GM21360 (cell line): ENCODE measurements at regions not wholly inside any gene's neighbourhood (a gene's known extent, or its start where the extent isn't known, plus 50 kb on each side); places are given as distances from the start of the nearest gene placed in this dataset.

ENCODE experiments used
- ATAC-seq: cut with Tn5 transposase; IDR thresholded peaks from one replicate; pipeline ENCODE4 v1.9.1; 2021; ENCODE audit warnings: mild to moderate bottlenecking, moderate library complexity; ENCODE audit not compliant: unreplicated experiment

DNA sequence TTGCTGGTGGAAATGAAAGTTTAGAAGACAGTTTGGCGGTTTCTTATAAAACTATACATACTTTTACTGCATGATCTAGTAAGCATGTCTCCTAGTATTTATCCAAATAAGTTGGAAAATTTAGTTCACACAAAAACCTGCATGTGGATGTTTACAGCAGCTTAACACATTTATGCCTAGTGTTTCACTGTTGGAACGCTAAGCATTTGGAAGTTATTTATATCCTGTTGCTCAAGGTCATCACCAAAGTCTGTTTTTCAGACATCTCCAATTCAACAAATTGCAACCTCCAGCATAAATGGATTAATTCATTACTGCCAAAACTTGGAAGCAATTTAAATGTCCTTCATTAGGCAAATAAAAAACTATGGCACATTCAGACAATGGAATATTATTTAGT is 461.8 kb downstream of the SUCLA2 start:
- ATAC-seq = no peak

DNA sequence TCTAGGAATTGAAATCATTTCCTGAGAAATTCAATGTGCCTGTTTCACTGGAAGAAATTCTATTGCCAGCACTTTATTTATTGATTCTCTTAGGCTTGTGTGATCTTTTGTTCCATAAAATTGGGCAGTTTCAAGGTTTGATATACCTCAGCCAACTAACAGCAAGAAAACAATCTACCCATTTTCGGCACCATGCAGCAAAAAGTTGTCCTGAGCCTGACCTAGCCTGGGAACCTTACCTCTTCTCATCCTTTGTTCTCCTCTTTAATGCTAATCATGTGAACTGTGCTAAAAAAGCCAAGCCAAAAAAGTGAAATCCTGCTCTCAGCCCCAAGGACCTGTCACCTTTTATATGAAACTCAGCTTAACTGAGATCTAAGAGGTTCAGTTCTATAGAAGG is 477.3 kb downstream of the SUCLA2 start:
- no peak for ATAC-seq

- ATAC-seq = no peak
Measured at GRCh38 chr13:47521890-47522487, 479.1 kb downstream of the SUCLA2 start.

GRCh38 chr13:47519626-47520025 is 481.4 kb downstream of the SUCLA2 start:
- no peak for ATAC-seq

DNA sequence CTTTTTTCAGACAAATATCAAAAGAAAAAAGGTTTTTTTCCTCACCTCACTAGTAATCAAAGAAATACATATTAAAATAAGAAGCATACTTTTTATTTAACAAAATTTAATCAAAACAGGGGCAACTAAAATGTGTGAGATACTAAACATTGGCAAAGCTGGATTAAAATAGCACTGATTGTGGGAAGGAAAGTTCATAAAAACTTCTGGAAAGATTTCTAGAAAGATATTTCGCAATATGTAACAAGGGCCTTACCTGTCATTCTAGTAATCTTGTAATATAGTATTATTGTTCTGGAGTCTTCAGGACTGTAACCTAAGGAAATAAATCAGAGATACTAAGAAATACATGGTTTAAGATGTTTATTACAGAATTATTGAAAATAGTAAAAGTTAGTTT is 482.5 kb downstream of the SUCLA2 start:
- ATAC-seq = no peak

DNA sequence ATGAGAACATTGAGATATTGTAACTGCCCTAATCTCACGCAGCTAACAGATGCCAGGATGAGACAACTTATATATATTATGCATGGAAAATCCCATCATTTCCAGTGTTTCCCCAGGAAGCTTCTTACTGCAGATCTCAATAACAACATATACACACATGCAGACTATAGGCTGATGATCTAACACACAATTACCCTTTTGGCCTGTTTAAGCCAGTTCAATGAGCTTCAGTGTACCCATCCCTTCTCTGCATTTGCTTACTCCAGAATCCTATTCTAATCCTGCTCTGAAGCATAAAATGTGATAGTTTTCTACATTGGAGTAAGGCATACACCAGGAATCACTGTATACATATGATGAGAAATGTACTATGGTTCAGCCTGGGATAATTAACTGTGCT is 489.4 kb downstream of the SUCLA2 start:
- ATAC-seq = no peak

- ATAC-seq = no peak
Measured at GRCh38 chr13:47508527-47509228, 492.4 kb downstream of the SUCLA2 start.

DNA sequence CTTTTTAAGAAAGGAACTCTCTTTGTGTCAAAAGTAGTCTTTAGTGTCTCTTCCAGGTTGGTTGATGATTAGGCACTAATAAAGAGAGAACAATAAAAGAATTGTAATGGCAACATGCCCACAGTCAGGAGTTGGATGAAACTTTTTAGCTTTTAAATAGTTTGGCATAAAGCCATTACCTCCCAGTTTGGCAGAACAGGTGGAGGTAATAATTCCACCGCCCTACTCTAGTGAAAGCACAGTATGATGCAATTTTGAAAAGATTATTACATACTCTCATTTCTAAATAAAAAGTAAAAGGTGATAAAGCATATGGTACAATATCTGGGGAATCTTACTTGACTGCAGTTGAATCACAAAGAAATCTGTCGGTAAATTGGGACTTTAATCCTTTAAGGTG is 497.6 kb downstream of the SUCLA2 start:
- no peak for ATAC-seq

DNA sequence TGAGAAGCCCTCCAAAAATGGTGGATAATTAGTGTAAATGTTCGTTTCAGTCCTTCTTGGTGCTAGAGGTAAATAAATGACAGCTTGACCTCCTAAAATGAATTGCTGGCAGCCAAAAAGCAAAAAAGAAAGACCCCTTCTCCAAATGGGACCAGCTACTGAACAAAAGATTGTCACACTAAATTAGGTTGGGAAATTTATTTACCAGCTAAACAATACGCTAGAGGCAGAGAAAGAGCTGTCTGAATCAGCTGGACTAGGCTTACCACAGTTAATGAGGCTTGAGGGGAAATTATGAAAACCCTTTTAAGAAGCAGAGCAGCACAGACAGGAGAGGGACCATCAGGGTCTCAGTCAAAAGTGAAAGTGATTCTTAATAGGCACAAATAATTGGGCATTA is 498.9 kb downstream of the SUCLA2 start:
- no peak for ATAC-seq

- no peak for ATAC-seq
Measured at GRCh38 chr13:47499358-47500150, 501.5 kb downstream of the SUCLA2 start.

DNA sequence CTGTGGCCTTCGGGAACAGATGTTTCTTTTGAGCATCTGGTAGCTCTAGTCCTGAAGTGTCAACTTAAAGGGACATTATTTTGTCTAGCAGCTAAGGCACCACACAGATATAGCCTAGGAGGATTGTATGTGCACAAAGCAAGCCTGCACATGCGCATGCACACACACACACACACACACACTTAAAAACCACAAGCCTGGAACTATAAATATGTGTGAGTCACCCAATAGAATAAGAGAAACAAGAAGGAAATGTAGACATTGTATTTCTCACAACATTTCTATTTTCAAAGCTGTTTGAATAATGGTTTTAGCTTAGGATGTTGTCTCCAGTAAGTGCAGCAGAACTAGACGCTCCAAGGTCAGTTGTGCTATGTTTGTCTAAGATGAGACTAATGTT is 516.5 kb downstream of the SUCLA2 start:
- no peak for ATAC-seq

- ATAC-seq = no peak
Measured at GRCh38 chr13:47481536-47481935, 519.5 kb downstream of the SUCLA2 start.

DNA sequence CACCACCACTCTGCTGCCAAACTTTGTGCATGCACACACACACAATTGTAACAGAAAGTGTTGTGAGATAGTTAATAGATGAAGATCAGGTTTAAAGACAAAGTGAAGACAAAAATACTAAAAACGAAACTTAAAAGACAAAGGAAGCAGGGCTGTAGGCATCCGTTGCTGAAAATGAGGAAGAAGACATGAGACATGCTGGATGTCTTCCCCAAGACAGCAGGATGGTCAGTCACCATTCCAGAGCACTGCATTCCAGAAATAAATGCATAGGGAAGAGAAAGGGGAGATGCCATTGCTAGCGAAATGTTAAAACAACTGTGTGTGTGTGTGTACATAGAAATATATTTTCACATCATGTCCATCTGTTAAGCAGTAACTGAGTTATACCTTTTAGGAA is 520.1 kb downstream of the SUCLA2 start:
- no peak for ATAC-seq

DNA sequence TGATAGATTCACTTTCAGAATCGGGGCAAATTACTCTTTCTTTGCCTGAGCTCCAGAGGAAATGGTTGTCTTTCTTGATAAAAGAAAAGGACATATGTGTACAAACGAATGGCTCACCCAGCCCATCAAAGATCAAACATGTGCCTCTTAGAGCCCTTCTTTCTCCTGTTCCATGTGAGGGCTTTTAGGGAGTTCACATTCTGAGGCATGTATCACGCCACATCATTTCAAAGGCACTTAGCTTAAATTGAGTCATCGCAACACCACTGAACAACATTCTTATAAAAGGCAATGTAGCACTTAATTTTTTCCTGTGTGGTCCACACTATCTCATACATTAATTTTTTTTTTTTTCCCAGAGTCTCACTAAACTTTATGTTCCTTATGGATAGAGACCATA is 521.0 kb downstream of the SUCLA2 start:
- ATAC-seq = no peak

- no peak for ATAC-seq
Measured at GRCh38 chr13:47478985-47479384, 522.1 kb downstream of the SUCLA2 start.

DNA sequence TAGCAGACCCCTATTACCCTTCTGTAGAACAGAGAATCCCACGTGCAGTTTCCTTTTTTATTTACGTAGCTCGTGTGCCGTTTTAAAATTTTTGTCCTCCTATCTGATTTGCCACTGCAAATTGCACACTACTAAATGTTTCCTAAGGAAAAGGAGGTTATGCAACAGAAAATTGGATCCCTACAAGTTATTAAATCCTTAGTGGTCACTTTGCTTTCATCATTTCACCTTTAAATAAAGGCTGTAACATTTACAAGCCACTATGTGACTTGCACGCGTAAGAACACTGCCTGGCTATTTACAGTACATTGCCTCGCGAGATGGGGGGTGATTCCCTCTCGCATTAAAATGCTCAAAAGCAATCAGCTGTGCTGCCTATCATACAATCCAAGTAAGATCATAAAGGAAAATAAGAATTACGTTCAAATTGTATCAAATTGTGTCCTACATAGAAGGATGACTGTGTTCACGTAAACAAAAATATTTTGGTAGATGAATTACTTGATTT is 525.6 kb downstream of the SUCLA2 start:
- ATAC-seq = no peak

DNA sequence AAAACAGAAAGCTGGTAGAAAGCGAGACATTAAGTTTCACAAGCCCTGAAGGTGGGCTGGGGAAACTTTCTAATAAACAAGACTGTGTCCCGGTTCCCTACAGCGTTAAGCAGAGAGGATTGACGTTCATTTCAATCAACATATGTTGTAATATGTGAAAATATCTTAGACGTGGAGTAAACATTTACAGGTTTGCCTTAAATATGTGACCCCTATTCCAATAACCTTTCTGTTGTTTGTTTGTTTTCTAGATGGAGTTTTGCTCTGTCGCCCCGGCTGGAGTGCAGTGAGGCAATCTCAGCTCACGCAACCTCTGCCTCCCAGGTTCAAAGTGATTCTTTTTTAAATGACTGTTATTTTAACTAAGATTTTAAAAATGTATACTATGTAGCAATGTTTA is 526.2 kb downstream of the SUCLA2 start:
- ATAC-seq = no peak

GRCh38 chr13:47474326-47474725 is 526.7 kb downstream of the SUCLA2 start:
- ATAC-seq = no peak

DNA sequence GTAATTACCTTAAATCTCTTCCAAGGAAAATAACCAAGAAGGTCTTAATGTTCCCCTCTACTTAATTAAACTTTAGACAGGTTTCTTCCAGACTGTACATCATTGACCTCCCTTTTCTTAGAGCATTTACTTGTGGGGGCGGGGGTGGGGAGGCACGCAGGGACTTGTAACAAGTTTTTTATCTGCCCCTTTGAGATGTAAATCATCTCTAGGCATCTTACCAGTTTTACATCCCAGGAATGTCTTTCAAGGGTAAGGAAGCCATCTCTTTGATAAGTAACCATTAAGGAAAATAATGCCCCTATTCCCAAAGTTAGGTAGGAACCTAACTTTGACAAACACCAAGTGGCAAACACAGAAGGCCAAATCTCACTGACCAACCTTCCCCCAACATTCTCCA is 528.6 kb downstream of the SUCLA2 start:
- ATAC-seq = no peak

GRCh38 chr13:47463726-47464125 is 537.3 kb downstream of the SUCLA2 start:
- no peak for ATAC-seq

- ATAC-seq = no peak
Measured at GRCh38 chr13:47463002-47463401, 538.1 kb downstream of the SUCLA2 start.

- ATAC-seq = no peak
Measured at GRCh38 chr13:47461816-47462215, 539.3 kb downstream of the SUCLA2 start.
